Skeletal muscle tissue (tissue), 3 donors: ENCODE measurements at regions not wholly inside any gene's neighbourhood (a gene's known extent, or its start where the extent isn't known, plus 50 kb on each side); places are given as distances from the start of the nearest gene placed in this dataset.

Experiments used
- H3K27ac ChIP-seq: one replicate; pipeline ENCODE4 v1.7.0; 2013; ENCODE audit warnings: mild to moderate bottlenecking, low read depth, low read length, inconsistent platforms
- H3K27me3 ChIP-seq, 3 donors: one replicate each; pipeline ENCODE4 v1.7.0; 2013; ENCODE audit warnings: low read length in 3 of 3; ENCODE audit not compliant: control insufficient read depth in 3 of 3, insufficient read depth in 3 of 3
- H3K36me3 ChIP-seq, 3 donors: one replicate each; pipeline ENCODE4 v1.7.0; 2013; ENCODE audit warnings: low read length in 3 of 3; ENCODE audit not compliant: control insufficient read depth in 3 of 3, insufficient read depth in 3 of 3
- H3K4me1 ChIP-seq, 3 donors: one replicate each; pipeline ENCODE4 v1.7.0; 2013; ENCODE audit warnings: low read length in 3 of 3, mild to moderate bottlenecking in 3 of 3; ENCODE audit not compliant: control insufficient read depth in 3 of 3, insufficient read depth in 3 of 3
- H3K4me3 ChIP-seq, 3 donors: one replicate each; pipeline ENCODE4 v1.7.0; 2013; ENCODE audit warnings: low read length in 3 of 3
- H3K9ac ChIP-seq, 3 donors: one replicate each; pipeline ENCODE4 v1.7.0; 2013; ENCODE audit warnings: low read length in 3 of 3, mild to moderate bottlenecking in 3 of 3, moderate library complexity in 2 of 3, low read depth in 1 of 3
- H3K9me3 ChIP-seq, 3 donors: one replicate each; pipeline ENCODE4 v1.7.0; 2013; ENCODE audit warnings: low read length in 3 of 3; ENCODE audit not compliant: control insufficient read depth in 3 of 3
- donor health status: Osteomylitis.

- Histone ChIP-seq H3K4me1 (no peaks in the 10 kb centered on the region), H3K36me3 (no peaks in the 10 kb centered on the region), H3K4me3 (no peak overlapping the region), H3K9me3 (no peaks in the 10 kb centered on the region), H3K27ac (no peak overlapping the region), H3K27me3 (no peaks in the 10 kb centered on the region), H3K9ac (no peak overlapping the region)
Measured at GRCh38 chr7:156255635-156256034, 384.9 kb upstream of the RNF32 start.

GRCh38 chr7:156251861-156252260 lies 388.7 kb upstream of the RNF32 start:
- H3K27ac ChIP-seq = no peak overlapping the region
- no peaks in the 10 kb centered on the region for H3K4me1 ChIP-seq
- peaks cover 0 to 2% (median 0%) of the 10 kb centered on the region in 3 donors for H3K27me3 ChIP-seq
- H3K36me3 ChIP-seq = no peaks in the 10 kb centered on the region
- no peak overlapping the region for H3K4me3 ChIP-seq
- no peak overlapping the region for H3K9ac ChIP-seq
- no peaks in the 10 kb centered on the region for H3K9me3 ChIP-seq

GRCh38 chr7:156240532-156240931 lies 400.0 kb upstream of the RNF32 start:
- Histone ChIP-seq H3K9me3 (peaks cover 0 to 6% (median 3%) of the 10 kb centered on the region in 3 donors), H3K27me3 (peaks cover 0 to 3% (median 2%) of the 10 kb centered on the region in 3 donors), H3K27ac (no peak overlapping the region), H3K4me1 (no peaks in the 10 kb centered on the region), H3K4me3 (no peak overlapping the region), H3K9ac (no peak overlapping the region), H3K36me3 (no peaks in the 10 kb centered on the region)

- Histone ChIP-seq H3K4me3 (no peak overlapping the region), H3K36me3 (no peaks in the 10 kb centered on the region), H3K9me3 (peaks cover 0 to 6% (median 6%) of the 10 kb centered on the region in 3 donors), H3K9ac (no peak overlapping the region), H3K27ac (no peak overlapping the region), H3K4me1 (no peaks in the 10 kb centered on the region), H3K27me3 (peaks cover 0 to 3% (median 0%) of the 10 kb centered on the region in 3 donors)
Measured at GRCh38 chr7:156238366-156239133, 402.0 kb upstream of the RNF32 start.

- Histone ChIP-seq H3K4me3 (no peak overlapping the region), H3K9me3 (peaks cover 0 to 6% (median 6%) of the 10 kb centered on the region in 3 donors), H3K9ac (no peak overlapping the region), H3K27me3 (peaks cover 0 to 3% (median 0%) of the 10 kb centered on the region in 3 donors), H3K4me1 (no peaks in the 10 kb centered on the region), H3K27ac (no peak overlapping the region), H3K36me3 (no peaks in the 10 kb centered on the region)
Measured at GRCh38 chr7:156237614-156238013, 403.0 kb upstream of the RNF32 start.

- Histone ChIP-seq H3K4me1 (no peaks in the 10 kb centered on the region), H3K36me3 (no peaks in the 10 kb centered on the region), H3K9me3 (peaks cover 0 to 6% (median 6%) of the 10 kb centered on the region in 3 donors), H3K27me3 (peaks cover 0 to 3% (median 0%) of the 10 kb centered on the region in 3 donors), H3K9ac (no peak overlapping the region), H3K4me3 (no peak overlapping the region), H3K27ac (no peak overlapping the region)
Measured at GRCh38 chr7:156236936-156237599, 403.5 kb upstream of the RNF32 start.

GRCh38 chr7:156236181-156236889 lies 404.2 kb upstream of the RNF32 start:
- H3K4me3 ChIP-seq = no peak overlapping the region
- H3K36me3 ChIP-seq = no peaks in the 10 kb centered on the region
- no peaks in the 10 kb centered on the region for H3K4me1 ChIP-seq
- peaks cover 0 to 3% (median 0%) of the 10 kb centered on the region in 3 donors for H3K27me3 ChIP-seq
- peaks cover 0 to 6% (median 5%) of the 10 kb centered on the region in 3 donors for H3K9me3 ChIP-seq
- no peak overlapping the region for H3K27ac ChIP-seq
- H3K9ac ChIP-seq = no peak overlapping the region

- Histone ChIP-seq H3K36me3 (no peaks in the 10 kb centered on the region), H3K27me3 (peaks cover 0 to 3% (median 0%) of the 10 kb centered on the region in 3 donors), H3K4me3 (no peak overlapping the region), H3K4me1 (no peaks in the 10 kb centered on the region), H3K9me3 (peaks cover 0 to 6% (median 3%) of the 10 kb centered on the region in 3 donors), H3K27ac (no peak overlapping the region), H3K9ac (no peak overlapping the region)
Measured at GRCh38 chr7:156234666-156235494, 405.7 kb upstream of the RNF32 start.

- no peaks in the 10 kb centered on the region for H3K4me1 ChIP-seq
- peaks cover 0 to 6% (median 3%) of the 10 kb centered on the region in 3 donors for H3K9me3 ChIP-seq
- no peaks in the 10 kb centered on the region for H3K36me3 ChIP-seq
- no peak overlapping the region for H3K9ac ChIP-seq
- H3K27ac ChIP-seq = no peak overlapping the region
- no peak overlapping the region for H3K4me3 ChIP-seq
- H3K27me3 ChIP-seq = peaks cover 0 to 3% (median 0%) of the 10 kb centered on the region in 3 donors
Measured at GRCh38 chr7:156234192-156234591, 406.4 kb upstream of the RNF32 start.
